Astrocyte of the spinal cord (primary cell): ENCODE measurements at regions not wholly inside any gene's neighbourhood (a gene's known extent, or its start where the extent isn't known, plus 50 kb on each side); places are given as distances from the start of the nearest gene placed in this dataset.
"Not testable (repeated sequence)": the region's sequence is repeated elsewhere in the genome, so short reads cannot be mapped to it uniquely, and the experiment has no call there.

Experiments used
- DNase-seq: peaks from one replicate; pipeline ENCODE4 v3.0.0; 2011; ENCODE audit warnings: low read depth, low spot score
- H3K4me3 ChIP-seq: 2 replicates; pipeline ENCODE4 v1.5.1; 2011; ENCODE audit warnings: low read depth, mild to moderate bottlenecking, low read length, moderate library complexity
- CTCF ChIP-seq: IDR thresholded peaks from 2 replicates; pipeline ENCODE4 v1.5.1; 2012; ENCODE audit warnings: low read depth, mild to moderate bottlenecking, low read length, inconsistent platforms
- in situ Hi-C: cut with HindIII; loops from 2 replicates; pipeline ENCODE4 v1.10.0; 2017; ENCODE audit warnings: low sequenced_read_pairs

GRCh38 chr4:127501103-127501502, 131.7 kb upstream of the INTU start:
- in situ Hi-C loops = no loop called here
- H3K4me3 ChIP-seq = no peak overlapping the region
- no peak for TF ChIP-seq CTCF
- peak; percentile 12 for DNase-seq

- in situ Hi-C loops = no loop called here
- TF ChIP-seq CTCF = no peak
- peak; percentile 77 for DNase-seq
These were observed 129.6 kb upstream of the INTU start for GRCh38 chr4:127503111-127503510.

GRCh38 chr4:127505203-127505602, 127.6 kb upstream of the INTU start:
- TF ChIP-seq CTCF = no peak
- no peak overlapping the region for H3K4me3 ChIP-seq
- in situ Hi-C loops = no loop called here
- DNase-seq = peak; percentile 89

More at GRCh38 chr4:127503111-127503510, 129.6 kb upstream of the INTU start:
- no peak overlapping the region for H3K4me3 ChIP-seq

- DNase-seq = no peak
- in situ Hi-C loops = no loop called here
- no peak overlapping the region for H3K4me3 ChIP-seq
- TF ChIP-seq CTCF = no peak
These were observed 126.5 kb upstream of the INTU start for GRCh38 chr4:127506283-127506682.

- in situ Hi-C loops = no loop called here
- peak; percentile 45 for DNase-seq
- H3K4me3 ChIP-seq = no peak overlapping the region
- no peak for TF ChIP-seq CTCF
These were observed 123.6 kb upstream of the INTU start for GRCh38 chr4:127509155-127509554.

- H3K4me3 ChIP-seq, DNase-seq, in situ Hi-C loops: not testable (repeated sequence)
These were observed 120.1 kb upstream of the INTU start for GRCh38 chr4:127512672-127513071.

- in situ Hi-C loops, DNase-seq, H3K4me3 ChIP-seq: not testable (repeated sequence)
These were observed 117.5 kb upstream of the INTU start for GRCh38 chr4:127515259-127515658.

- in situ Hi-C loops = no loop called here
- no peak for TF ChIP-seq CTCF
- no peak for DNase-seq
- H3K4me3 ChIP-seq = no peak overlapping the region
These were observed 114.7 kb upstream of the INTU start for GRCh38 chr4:127518046-127518445.
